Fibroblast of lung (primary cell): ENCODE measurements at regions not wholly inside any gene's neighbourhood (a gene's known extent, or its start where the extent isn't known, plus 50 kb on each side); places are given as distances from the start of the nearest gene placed in this dataset.

Source experiments
- DNase-seq, 2 donors: peaks; one replicate each; pipeline versions ENCODE4 v3.0.0 to v3.0.0-alpha.2; 2010; ENCODE audit warnings: low read depth in 2 of 2
- H2AFZ ChIP-seq: 2 replicates; pipeline ENCODE4 v1.5.1; 2012; ENCODE audit warnings: low read length, control low read depth, inconsistent platforms
- H3K27ac ChIP-seq: 2 replicates; pipeline ENCODE4 v1.5.1; 2011; ENCODE audit warnings: low read length, control low read depth; ENCODE audit not compliant: insufficient read depth
- H3K27me3 ChIP-seq: 2 replicates; pipeline ENCODE4 v1.5.1; 2011; ENCODE audit warnings: mild to moderate bottlenecking, low read length; ENCODE audit not compliant: control insufficient read depth, insufficient read depth
- H3K36me3 ChIP-seq: 2 replicates; pipeline ENCODE4 v1.5.1; 2011; ENCODE audit warnings: low read length; ENCODE audit not compliant: control insufficient read depth, insufficient read depth
- H3K4me1 ChIP-seq: 2 replicates; pipeline ENCODE4 v1.5.1; 2011; ENCODE audit warnings: low read length; ENCODE audit not compliant: control insufficient read depth, insufficient read depth; ENCODE audit errors: extremely low read depth
- H3K4me2 ChIP-seq: 2 replicates; pipeline ENCODE4 v1.5.1; 2011; ENCODE audit warnings: low read length, control low read depth; ENCODE audit not compliant: insufficient read depth; ENCODE audit errors: extremely low read depth
- H3K4me3 ChIP-seq, 4 experiments: fragments of 200-600 bp in 1 of 4; sonication (generic) in 1 of 4; replicated peaks in 1 of 4; 2 replicates each; pipeline ENCODE4 v1.5.1; 2011 to 2016; ENCODE audit warnings: low read length in 4 of 4, low read depth in 3 of 4, mild to moderate bottlenecking in 3 of 4, control low read depth in 2 of 4, inconsistent platforms in 1 of 4, mixed read lengths in 1 of 4; ENCODE audit not compliant: insufficient read depth in 1 of 4; ENCODE audit errors: control extremely low read depth in 1 of 4
- H3K79me2 ChIP-seq: 2 replicates; pipeline ENCODE4 v1.5.1; 2012; ENCODE audit warnings: mild to moderate bottlenecking, low read length, inconsistent platforms; ENCODE audit not compliant: control insufficient read depth, insufficient read depth
- H3K9ac ChIP-seq: 2 replicates; pipeline ENCODE4 v1.5.1; 2011; ENCODE audit warnings: mild to moderate bottlenecking, low read length, control low read depth; ENCODE audit not compliant: insufficient read depth
- H3K9me3 ChIP-seq: 2 replicates; pipeline ENCODE4 v1.5.1; 2012; ENCODE audit warnings: low read depth, low read length; ENCODE audit not compliant: control insufficient read depth, insufficient read depth
- H4K20me1 ChIP-seq: 2 replicates; pipeline ENCODE4 v1.5.1; 2011; ENCODE audit warnings: low read length; ENCODE audit not compliant: control insufficient read depth, insufficient read depth; ENCODE audit errors: extremely low read depth
- CTCF ChIP-seq, 2 donors: IDR thresholded peaks in 1 of 2; conservative IDR thresholded peaks in 1 of 2; 1 replicate in 1 of 2; 2 replicates in 1 of 2; pipeline ENCODE4 v1.5.1; 2011 to 2012; ENCODE audit warnings: low read length in 2 of 2, control low read depth in 1 of 2, inconsistent platforms in 1 of 2, low read depth in 1 of 2, mild to moderate bottlenecking in 1 of 2
- EZH2 ChIP-seq: IDR thresholded peaks from 2 replicates; pipeline ENCODE4 v1.5.1; 2012; ENCODE audit warnings: low read length, control low read depth, mild to moderate bottlenecking; ENCODE audit errors: missing control alignments

GRCh38 chr5:166436872-166437271 lies 1854.6 kb upstream of the WWC1 start:
- H3K4me2 ChIP-seq: no peak overlapping the region
- TF ChIP-seq EZH2 (no peak), CTCF (conservative IDR thresholded peaks at IDR 0.05 in 1 of 2, IDR thresholded peaks at IDR 0.05 in 1 of 2; ENCODE audit: low read depth in 1 of 2, low read length in 2 of 2) (no peak)
- H4K20me1 ChIP-seq: no peaks in the 10 kb centered on the region
- H3K27ac ChIP-seq: no peak overlapping the region
- no peak overlapping the region for H2AFZ ChIP-seq
- no peaks in the 10 kb centered on the region for H3K4me1 ChIP-seq
- H3K27me3 ChIP-seq: no peaks in the 10 kb centered on the region
- no peak overlapping the region for H3K9ac ChIP-seq
- peak in 1 of 2 donors; percentile 41 for DNase-seq
- no peak overlapping the region for H3K4me3 ChIP-seq
- no peaks in the 10 kb centered on the region for H3K9me3 ChIP-seq
- no peaks in the 10 kb centered on the region for H3K36me3 ChIP-seq
- no peaks in the 10 kb centered on the region for H3K79me2 ChIP-seq

GRCh38 chr5:166486348-166486747 lies 1805.1 kb upstream of the WWC1 start:
- H3K4me2 ChIP-seq: no peak overlapping the region
- TF ChIP-seq EZH2: no peak
- TF ChIP-seq CTCF (conservative IDR thresholded peaks at IDR 0.05 in 1 of 2, IDR thresholded peaks at IDR 0.05 in 1 of 2; ENCODE audit: low read depth in 1 of 2, low read length in 2 of 2): no peak
- H3K36me3 ChIP-seq: no peaks in the 10 kb centered on the region
- H4K20me1 ChIP-seq: no peaks in the 10 kb centered on the region
- no peaks in the 10 kb centered on the region for H3K4me1 ChIP-seq
- no peak overlapping the region for H2AFZ ChIP-seq
- H3K4me3 ChIP-seq: no peak overlapping the region
- DNase-seq: no peak
- H3K27me3 ChIP-seq: no peaks in the 10 kb centered on the region
- H3K27ac ChIP-seq: no peak overlapping the region
- no peaks in the 10 kb centered on the region for H3K9me3 ChIP-seq
- no peak overlapping the region for H3K9ac ChIP-seq
- no peaks in the 10 kb centered on the region for H3K79me2 ChIP-seq

GRCh38 chr5:166488560-166488959 lies 1802.9 kb upstream of the WWC1 start:
- Histone ChIP-seq H4K20me1 (no peaks in the 10 kb centered on the region), H3K79me2 (no peaks in the 10 kb centered on the region), H3K9ac (no peak overlapping the region), H3K4me2 (no peak overlapping the region), H3K36me3 (no peaks in the 10 kb centered on the region), H3K4me3 (no peak overlapping the region), H3K9me3 (no peaks in the 10 kb centered on the region), H2AFZ (no peak overlapping the region), H3K4me1 (no peaks in the 10 kb centered on the region), H3K27me3 (no peaks in the 10 kb centered on the region), H3K27ac (no peak overlapping the region)
- DNase-seq: no peak
- TF ChIP-seq EZH2 (no peak), CTCF (conservative IDR thresholded peaks at IDR 0.05 in 1 of 2, IDR thresholded peaks at IDR 0.05 in 1 of 2; ENCODE audit: low read depth in 1 of 2, low read length in 2 of 2) (no peak)
